ENCODE measurements at regions not wholly inside any gene's neighbourhood (a gene's known extent, or its start where the extent isn't known, plus 50 kb on each side); places are given as distances from the start of the nearest gene placed in this dataset.

GRCh38 chr20:48544402-48545339, 283.1 kb downstream of the PREX1 start:
- peaks cover 3% of the 10 kb centered on the region for H3K27me3 Mint-ChIP-seq (ENCODE audit: insufficient read depth)
- no peaks in the 10 kb centered on the region for H3K36me3 Mint-ChIP-seq (ENCODE audit: low read depth)
- no peaks in the 10 kb centered on the region for H3K9me3 Mint-ChIP-seq
- intact Hi-C loops (cut with micrococcal nuclease) = no loop called here
- no peaks in the 10 kb centered on the region for H3K4me1 Mint-ChIP-seq (ENCODE audit: low read depth)
- no peak overlapping the region for H3K27ac Mint-ChIP-seq
- no peak for DNase-seq (ENCODE audit: low spot score)
- H3K4me3 Mint-ChIP-seq = no peak overlapping the region

DNA sequence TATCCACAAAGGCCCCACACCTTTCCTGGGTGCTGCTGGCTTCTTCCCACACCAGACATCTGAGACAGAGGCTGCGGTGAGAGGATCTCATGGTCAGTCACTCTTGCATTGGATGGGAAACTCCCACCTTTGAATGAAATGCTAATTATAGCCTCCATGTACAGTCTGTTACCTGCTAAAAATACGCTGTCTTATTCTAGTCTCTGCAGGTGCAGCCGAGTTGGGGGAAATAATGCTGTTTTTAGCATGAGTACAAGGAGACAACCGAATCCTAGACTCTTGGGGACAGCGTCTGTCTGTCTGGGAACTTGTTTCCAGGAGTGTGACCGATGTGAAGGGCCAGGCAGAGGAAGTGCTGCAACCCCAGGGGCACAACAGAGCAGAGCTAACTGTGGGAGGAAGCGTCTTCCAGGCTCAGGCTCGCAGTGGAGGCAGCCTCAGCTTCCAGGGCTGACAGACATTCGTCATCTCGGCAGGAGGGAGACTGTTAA, 286.2 kb downstream of the PREX1 start:
- no peak for DNase-seq (ENCODE audit: low spot score)
- Mint-ChIP-seq H3K27ac (no peak overlapping the region), H3K4me1 (ENCODE audit: low read depth) (no peaks in the 10 kb centered on the region), H3K36me3 (ENCODE audit: low read depth) (no peaks in the 10 kb centered on the region), H3K27me3 (ENCODE audit: insufficient read depth) (peaks cover 14% of the 10 kb centered on the region), H3K9me3 (no peaks in the 10 kb centered on the region), H3K4me3 (no peak overlapping the region)
- intact Hi-C loops (cut with micrococcal nuclease) = no loop called here

GRCh38 chr20:48538856-48539255, 288.9 kb downstream of the PREX1 start:
- intact Hi-C loops (cut with micrococcal nuclease) = no loop called here
- H3K36me3 Mint-ChIP-seq (ENCODE audit: low read depth) = no peaks in the 10 kb centered on the region

DNA sequence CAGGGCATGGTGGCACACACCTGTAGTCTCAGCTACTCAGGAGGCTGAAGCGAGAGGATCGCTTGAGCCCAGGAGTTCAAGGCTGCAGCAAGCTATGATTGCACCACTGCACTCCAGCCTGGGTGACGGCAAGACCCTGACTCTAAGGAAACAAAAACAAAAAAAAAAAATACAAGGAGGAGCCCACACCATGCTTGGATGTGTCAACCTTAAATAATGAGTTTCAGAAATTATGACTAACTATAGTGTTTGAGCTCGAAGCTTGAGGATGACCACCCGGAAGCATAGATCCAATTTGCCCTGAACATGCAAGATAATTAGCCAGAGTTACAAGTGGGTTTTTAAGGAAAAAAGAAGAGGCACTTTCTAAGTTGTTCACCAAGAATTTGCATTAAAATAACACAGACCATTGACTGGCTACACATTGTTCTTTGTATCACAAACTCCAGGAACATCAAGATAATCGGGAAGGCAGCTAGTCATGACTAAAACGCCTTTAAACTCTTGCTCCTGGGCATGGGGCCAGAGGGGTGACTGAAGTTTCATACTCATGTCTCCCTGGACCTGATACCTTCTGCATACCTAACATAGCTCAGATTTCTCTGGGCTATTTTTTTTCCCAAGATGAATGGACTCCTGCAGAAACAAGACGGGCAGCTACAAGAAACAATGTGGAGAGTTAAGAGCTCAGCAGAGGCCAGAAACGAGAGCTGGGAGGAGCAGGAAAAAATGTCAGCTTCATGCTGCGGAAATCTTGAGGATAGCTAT, 289.6 kb downstream of the PREX1 start:
- H3K36me3 Mint-ChIP-seq (ENCODE audit: low read depth) = no peaks in the 10 kb centered on the region
- H3K27me3 Mint-ChIP-seq (ENCODE audit: insufficient read depth) = peaks cover 17% of the 10 kb centered on the region

More at GRCh38 chr20:48538856-48539255, 288.9 kb downstream of the PREX1 start:
- H3K4me3 Mint-ChIP-seq = no peak overlapping the region
- H3K9me3 Mint-ChIP-seq = no peaks in the 10 kb centered on the region
- peaks cover 14% of the 10 kb centered on the region for H3K27me3 Mint-ChIP-seq (ENCODE audit: insufficient read depth)
- no peaks in the 10 kb centered on the region for H3K4me1 Mint-ChIP-seq (ENCODE audit: low read depth)
- DNase-seq (ENCODE audit: low spot score) = no peak
- no peak overlapping the region for H3K27ac Mint-ChIP-seq

GRCh38 chr20:48536206-48536605, 291.6 kb downstream of the PREX1 start:
- intact Hi-C loops (cut with micrococcal nuclease) = no loop called here
- no peak for DNase-seq (ENCODE audit: low spot score)
- H3K27ac Mint-ChIP-seq = no peak overlapping the region
- no peaks in the 10 kb centered on the region for H3K4me1 Mint-ChIP-seq (ENCODE audit: low read depth)
- no peaks in the 10 kb centered on the region for H3K36me3 Mint-ChIP-seq (ENCODE audit: low read depth)
- H3K9me3 Mint-ChIP-seq = no peaks in the 10 kb centered on the region
- H3K27me3 Mint-ChIP-seq (ENCODE audit: insufficient read depth) = peaks cover 15% of the 10 kb centered on the region
- no peak overlapping the region for H3K4me3 Mint-ChIP-seq

More for the DNA sequence above, 289.6 kb downstream of the PREX1 start:
- DNase-seq (ENCODE audit: low spot score) = no peak
- no peaks in the 10 kb centered on the region for H3K9me3 Mint-ChIP-seq
- intact Hi-C loops (cut with micrococcal nuclease) = no loop called here
- H3K4me1 Mint-ChIP-seq (ENCODE audit: low read depth) = no peaks in the 10 kb centered on the region
- no peak overlapping the region for H3K27ac Mint-ChIP-seq
- no peak overlapping the region for H3K4me3 Mint-ChIP-seq

- no peak overlapping the region for H3K4me3 Mint-ChIP-seq
- no peaks in the 10 kb centered on the region for H3K9me3 Mint-ChIP-seq
- intact Hi-C loops (cut with micrococcal nuclease) = no loop called here
- no peak overlapping the region for H3K27ac Mint-ChIP-seq
- peaks cover 15% of the 10 kb centered on the region for H3K27me3 Mint-ChIP-seq (ENCODE audit: insufficient read depth)
- no peaks in the 10 kb centered on the region for H3K4me1 Mint-ChIP-seq (ENCODE audit: low read depth)
- no peak for DNase-seq (ENCODE audit: low spot score)
- H3K36me3 Mint-ChIP-seq (ENCODE audit: low read depth) = no peaks in the 10 kb centered on the region
These were observed 292.2 kb downstream of the PREX1 start for GRCh38 chr20:48535556-48535955.

DNA sequence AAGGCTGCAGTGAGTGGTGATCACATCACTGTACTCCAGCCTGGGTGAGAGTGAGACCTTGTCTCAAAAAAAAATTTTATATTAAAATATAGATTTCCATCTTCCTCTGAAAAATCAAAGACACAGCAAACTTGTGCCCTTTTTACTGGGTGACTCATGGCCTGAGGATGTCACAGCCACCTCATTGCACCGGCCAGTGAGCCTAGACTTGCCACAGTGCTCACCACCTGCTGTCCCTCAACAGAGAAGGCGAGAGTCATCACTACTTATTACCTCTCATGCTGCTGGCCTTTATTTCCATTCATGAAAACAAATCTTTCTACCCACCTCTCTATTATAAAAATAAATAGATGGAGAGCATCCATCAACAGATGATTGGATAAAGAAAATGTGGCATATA, 295.8 kb downstream of the PREX1 start:
- peaks cover 4% of the 10 kb centered on the region for H3K27me3 Mint-ChIP-seq (ENCODE audit: insufficient read depth)
- H3K27ac Mint-ChIP-seq = no peak overlapping the region
- intact Hi-C loops (cut with micrococcal nuclease) = no loop called here
- no peaks in the 10 kb centered on the region for H3K4me1 Mint-ChIP-seq (ENCODE audit: low read depth)
- no peak for DNase-seq (ENCODE audit: low spot score)
- H3K36me3 Mint-ChIP-seq (ENCODE audit: low read depth) = no peaks in the 10 kb centered on the region
- H3K9me3 Mint-ChIP-seq = no peaks in the 10 kb centered on the region
- no peak overlapping the region for H3K4me3 Mint-ChIP-seq

DNA sequence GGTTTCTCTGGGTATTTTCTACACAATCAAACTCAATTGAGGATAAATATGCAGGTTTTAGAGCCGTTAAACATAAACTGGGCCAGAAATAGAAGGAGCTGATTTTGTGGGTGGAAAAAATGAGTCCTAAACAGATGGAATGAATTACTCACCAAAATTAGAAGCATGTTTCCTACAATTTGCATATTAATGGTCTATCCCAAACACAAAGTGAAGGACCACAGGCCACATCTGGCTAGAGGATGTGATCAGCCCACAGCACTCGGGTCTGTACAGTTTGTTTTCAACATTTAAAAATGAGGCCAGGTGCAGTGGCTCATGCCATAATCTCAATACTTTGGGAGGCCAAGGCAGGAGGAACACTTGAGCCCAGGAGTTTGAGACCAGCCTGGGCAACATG, 296.3 kb downstream of the PREX1 start:
- intact Hi-C loops (cut with micrococcal nuclease) = no loop called here
- H3K4me1 Mint-ChIP-seq (ENCODE audit: low read depth) = no peaks in the 10 kb centered on the region
- H3K36me3 Mint-ChIP-seq (ENCODE audit: low read depth) = no peaks in the 10 kb centered on the region
- DNase-seq (ENCODE audit: low spot score) = no peak
- H3K9me3 Mint-ChIP-seq = no peaks in the 10 kb centered on the region
- H3K27ac Mint-ChIP-seq = no peak overlapping the region
- H3K27me3 Mint-ChIP-seq (ENCODE audit: insufficient read depth) = peaks cover 4% of the 10 kb centered on the region
- no peak overlapping the region for H3K4me3 Mint-ChIP-seq

GRCh38 chr20:48530957-48531356, 296.8 kb downstream of the PREX1 start:
- Mint-ChIP-seq H3K36me3 (ENCODE audit: low read depth) (no peaks in the 10 kb centered on the region), H3K4me1 (ENCODE audit: low read depth) (no peaks in the 10 kb centered on the region), H3K4me3 (no peak overlapping the region), H3K9me3 (no peaks in the 10 kb centered on the region), H3K27me3 (ENCODE audit: insufficient read depth) (peaks cover 4% of the 10 kb centered on the region), H3K27ac (no peak overlapping the region)
- DNase-seq (ENCODE audit: low spot score) = no peak
- intact Hi-C loops (cut with micrococcal nuclease) = no loop called here

DNA sequence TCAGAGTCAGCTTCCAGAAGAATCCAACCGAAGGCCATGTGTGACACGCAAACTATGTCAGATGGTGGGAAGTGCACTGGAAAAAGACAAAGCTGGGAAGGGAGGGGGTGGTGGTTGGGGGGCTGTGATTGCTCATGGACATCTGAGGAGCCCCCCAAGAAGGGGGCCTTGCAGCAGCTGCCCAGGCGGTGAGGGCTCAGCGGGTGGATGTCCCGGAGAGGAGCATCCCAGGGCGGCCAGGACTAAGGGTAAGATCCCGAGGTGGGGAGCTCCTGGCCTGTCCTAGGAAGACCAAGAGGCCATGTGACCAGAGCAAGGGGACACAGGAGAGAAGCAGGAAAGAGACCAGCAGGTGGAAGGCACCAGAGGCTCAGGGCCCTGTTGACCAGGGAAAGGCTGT, 299.5 kb downstream of the PREX1 start:
- H3K27ac Mint-ChIP-seq = no peak overlapping the region
- no peak overlapping the region for H3K4me3 Mint-ChIP-seq
- intact Hi-C loops (cut with micrococcal nuclease) = no loop called here
- H3K9me3 Mint-ChIP-seq = no peaks in the 10 kb centered on the region
- H3K4me1 Mint-ChIP-seq (ENCODE audit: low read depth) = no peaks in the 10 kb centered on the region
- H3K36me3 Mint-ChIP-seq (ENCODE audit: low read depth) = no peaks in the 10 kb centered on the region
- no peaks in the 10 kb centered on the region for H3K27me3 Mint-ChIP-seq (ENCODE audit: insufficient read depth)
- DNase-seq (ENCODE audit: low spot score) = no peak

DNA sequence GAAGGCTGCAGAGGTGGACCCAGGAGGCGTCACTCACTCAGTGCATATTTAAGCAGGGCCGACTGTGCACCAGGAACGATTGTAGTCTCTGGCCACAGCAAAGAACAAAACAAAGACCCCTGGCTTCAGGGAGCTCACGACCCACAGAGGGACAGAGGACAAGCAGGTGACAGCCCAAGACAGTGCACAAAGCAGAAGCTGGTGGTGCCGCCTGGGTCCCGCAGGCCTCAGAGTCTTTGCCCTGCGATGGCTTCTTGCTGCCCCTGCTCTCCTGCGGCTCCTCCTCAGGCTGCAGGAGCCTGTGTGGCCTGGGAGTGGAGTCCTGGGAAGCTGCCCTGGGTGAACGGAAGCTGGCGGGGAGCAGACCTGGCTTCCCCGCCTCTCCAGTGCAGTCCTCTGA, 300.0 kb downstream of the PREX1 start:
- Mint-ChIP-seq H3K27me3 (ENCODE audit: insufficient read depth) (no peaks in the 10 kb centered on the region), H3K4me1 (ENCODE audit: low read depth) (no peaks in the 10 kb centered on the region), H3K27ac (no peak overlapping the region), H3K9me3 (no peaks in the 10 kb centered on the region), H3K36me3 (ENCODE audit: low read depth) (no peaks in the 10 kb centered on the region), H3K4me3 (no peak overlapping the region)
- no peak for DNase-seq (ENCODE audit: low spot score)
- intact Hi-C loops (cut with micrococcal nuclease) = no loop called here

GRCh38 chr20:48526936-48527335, 300.9 kb downstream of the PREX1 start:
- Mint-ChIP-seq H3K4me3 (no peak overlapping the region), H3K27ac (no peak overlapping the region), H3K9me3 (no peaks in the 10 kb centered on the region), H3K36me3 (ENCODE audit: low read depth) (no peaks in the 10 kb centered on the region), H3K4me1 (ENCODE audit: low read depth) (no peaks in the 10 kb centered on the region), H3K27me3 (ENCODE audit: insufficient read depth) (no peaks in the 10 kb centered on the region)
- no peak for DNase-seq (ENCODE audit: low spot score)
- intact Hi-C loops (cut with micrococcal nuclease) = no loop called here

DNA sequence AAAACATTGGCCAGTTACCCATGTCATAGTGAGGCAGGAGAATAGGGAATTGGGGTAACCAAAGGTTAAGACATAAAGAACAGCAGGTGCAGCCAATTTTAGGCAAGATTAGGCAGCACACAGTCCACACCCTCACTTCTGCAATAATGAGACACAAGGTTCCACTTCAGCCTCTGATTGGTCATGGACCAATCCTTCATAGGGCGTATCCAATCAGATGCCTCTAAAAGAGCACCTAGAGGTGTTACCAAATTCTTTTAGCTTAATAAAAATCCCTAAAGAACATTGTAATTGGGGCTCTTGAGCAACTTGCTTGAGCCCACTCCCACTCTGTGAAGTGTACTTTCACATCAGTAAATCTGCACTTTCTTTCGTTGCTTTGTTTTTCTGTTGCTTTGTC, 302.4 kb downstream of the PREX1 start:
- Mint-ChIP-seq H3K27me3 (ENCODE audit: insufficient read depth) (no peaks in the 10 kb centered on the region), H3K4me3 (no peak overlapping the region), H3K27ac (no peak overlapping the region), H3K36me3 (ENCODE audit: low read depth) (no peaks in the 10 kb centered on the region), H3K4me1 (ENCODE audit: low read depth) (no peaks in the 10 kb centered on the region), H3K9me3 (no peaks in the 10 kb centered on the region)
- DNase-seq (ENCODE audit: low spot score) = no peak
- intact Hi-C loops (cut with micrococcal nuclease) = no loop called here
